ENCODE measurements at regions not wholly inside any gene's neighbourhood (a gene's known extent, or its start where the extent isn't known, plus 50 kb on each side); places are given as distances from the start of the nearest gene placed in this dataset.

- DNase-seq = no peak
Measured at GRCh38 chr12:94706250-94706661, 55.9 kb upstream of the TMCC3 start.

DNA sequence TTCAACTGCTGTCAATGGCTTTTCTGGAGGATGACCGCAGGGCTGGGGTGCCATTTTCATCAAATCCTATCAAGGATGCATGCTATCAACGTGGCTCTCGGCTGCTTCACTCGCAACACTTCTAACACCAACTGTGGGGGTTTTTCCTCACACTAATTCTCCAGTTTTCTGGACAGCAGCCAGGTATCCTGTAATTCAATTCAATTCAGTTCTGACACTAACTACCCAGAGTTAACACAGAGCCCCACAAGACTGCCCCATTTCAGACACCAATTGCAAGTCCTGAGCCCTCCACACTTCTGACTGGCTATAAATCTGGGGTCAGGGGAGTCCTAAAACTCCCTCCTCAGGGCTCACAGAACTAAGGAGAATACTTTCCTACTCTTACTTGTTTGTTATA is 55.3 kb upstream of the TMCC3 start:
- DNase-seq = no peak

DNA sequence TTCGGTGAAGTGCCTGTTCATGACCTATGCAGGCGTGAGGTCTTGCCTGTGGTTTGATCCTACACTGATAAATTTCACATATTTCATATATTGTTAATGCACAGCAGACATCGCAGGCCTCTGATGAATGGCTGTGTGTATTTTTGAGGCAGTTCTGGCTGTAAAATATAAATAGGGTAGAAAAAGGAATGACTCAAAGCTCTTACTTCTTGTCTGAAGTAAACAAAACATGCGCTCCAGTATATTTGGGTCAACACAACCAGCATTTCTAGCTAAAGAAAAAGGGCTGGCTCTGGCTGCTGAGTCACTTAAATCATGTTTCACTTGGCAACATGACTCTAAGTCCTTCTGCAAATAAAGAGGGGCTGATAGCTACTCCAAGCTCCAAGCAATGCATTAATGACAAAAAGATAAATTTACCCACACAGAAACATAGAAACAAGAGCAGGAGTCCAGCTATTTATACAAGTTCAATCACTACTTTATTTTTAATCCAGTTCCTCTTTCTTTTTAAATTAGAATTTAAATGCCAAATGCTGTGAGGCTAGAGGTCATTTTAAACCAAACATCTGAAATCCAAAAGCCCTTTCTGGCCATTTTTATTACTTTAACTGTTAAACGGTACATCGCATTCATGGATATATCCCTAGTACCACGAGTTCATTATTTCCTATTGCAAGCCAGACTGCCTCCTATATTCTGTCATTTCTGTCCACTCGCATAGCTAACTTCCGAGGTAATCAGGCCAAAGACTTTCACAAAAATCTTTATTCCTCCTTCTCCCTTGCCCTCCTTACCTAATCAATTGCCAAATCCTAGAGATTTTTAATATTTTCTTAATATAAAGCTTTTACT is 54.3 kb upstream of the TMCC3 start:
- no peak for DNase-seq

- DNase-seq = no peak
Measured at GRCh38 chr12:94702696-94703095, 52.3 kb upstream of the TMCC3 start.

DNA sequence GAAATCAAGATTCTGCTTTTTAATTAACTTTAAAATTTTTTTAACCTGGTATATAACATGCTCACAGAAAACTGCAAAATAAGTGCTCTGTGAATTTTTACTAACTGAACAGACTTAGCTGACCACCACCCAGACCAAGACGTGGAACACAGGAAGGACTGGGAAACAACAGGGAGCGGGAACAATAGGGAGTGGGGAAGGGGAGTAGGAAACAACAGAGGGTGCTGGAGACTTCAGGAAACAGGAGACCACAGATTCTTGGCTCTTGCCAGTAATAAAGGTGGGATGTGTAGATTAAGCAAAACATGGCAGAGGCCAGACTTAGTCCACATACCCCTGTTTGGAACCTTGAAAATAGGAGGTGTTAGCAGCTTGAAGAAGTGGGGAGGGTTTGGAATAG is 51.4 kb upstream of the TMCC3 start:
- DNase-seq = no peak

DNA sequence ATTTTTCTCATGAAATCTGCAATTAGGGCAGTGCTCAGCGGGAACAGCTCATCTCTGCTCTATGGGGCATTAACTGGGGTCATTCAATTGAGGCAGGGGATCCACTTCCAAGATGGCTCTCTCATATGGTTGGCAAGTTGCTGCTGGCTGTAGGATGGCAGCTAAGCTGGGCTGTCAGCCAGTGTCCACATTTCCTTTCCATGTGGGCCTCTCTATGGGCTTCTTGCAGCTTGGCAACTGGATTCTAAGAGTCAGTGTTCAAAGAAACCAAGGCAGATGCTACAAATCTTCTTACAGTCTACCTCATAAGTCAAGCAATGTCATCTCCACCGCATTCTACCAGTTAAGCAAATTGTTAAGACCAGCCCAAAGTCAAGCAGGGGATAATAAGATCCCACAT is 50.3 kb upstream of the TMCC3 start:
- no peak for DNase-seq

Data from NCI-H1048 (cell line).